Tibial artery (tissue), 4 donors: ENCODE measurements at regions not wholly inside any gene's neighbourhood (a gene's known extent, or its start where the extent isn't known, plus 50 kb on each side); places are given as distances from the start of the nearest gene placed in this dataset.

Source experiments
- DNase-seq, 2 donors: peaks; one replicate each; pipeline ENCODE4 v3.0.0-alpha.2; 2019
- H3K27ac ChIP-seq, 2 donors: fragments of 200-600 bp; sonication (generic) in 1 of 2; 1 replicate in 1 of 2; 2 replicates in 1 of 2; pipeline ENCODE4 v1.5.1; 2018 to 2019; ENCODE audit warnings: mild to moderate bottlenecking in 1 of 2
- H3K27me3 ChIP-seq, 2 donors: fragments of 200-600 bp; sonication (generic) in 1 of 2; one replicate each; pipeline versions ENCODE4 v1.5.1 to v1.6.0; 2016 to 2019
- H3K36me3 ChIP-seq, 3 donors: fragments of 200-600 bp; sonication (generic) in 2 of 3; one replicate each; pipeline ENCODE4 v1.5.1; 2016 to 2019; ENCODE audit warnings: mild to moderate bottlenecking in 2 of 3
- H3K4me1 ChIP-seq, 4 donors: fragments of 200-600 bp; sonication (generic) in 2 of 4; 1 replicate in 3 of 4; 2 replicates in 1 of 4; pipeline ENCODE4 v1.5.1; 2016 to 2019
- H3K4me3 ChIP-seq, 2 donors: fragments of 200-600 bp; sonication (generic) in 1 of 2; 1 replicate in 1 of 2; 2 replicates in 1 of 2; pipeline ENCODE4 v1.5.1; 2018 to 2019; ENCODE audit warnings: mild to moderate bottlenecking in 2 of 2
- H3K9me3 ChIP-seq, 3 donors: fragments of 200-600 bp; sonication (generic) in 1 of 3; one replicate each; pipeline ENCODE4 v1.5.1; 2016 to 2019
- intact Hi-C: fragments of 100-400 bp; cut with DNase I; formaldehyde crosslinking; loops from one replicate; pipeline ENCODE4 v1.15.0; 2023; ENCODE audit warnings: low total_unique reads
- TF ChIP-seq, protein P1 (sequence below), 2 experiments: fragments of 200-600 bp in 1 of 2; fragments of 450-650 bp in 1 of 2; IDR thresholded peaks; one replicate each; pipeline ENCODE4 v1.5.1; 2017 to 2019; ENCODE audit warnings: antibody characterized with exemption in 2 of 2, mild to moderate bottlenecking in 1 of 2, moderate library complexity in 1 of 2

DNA sequence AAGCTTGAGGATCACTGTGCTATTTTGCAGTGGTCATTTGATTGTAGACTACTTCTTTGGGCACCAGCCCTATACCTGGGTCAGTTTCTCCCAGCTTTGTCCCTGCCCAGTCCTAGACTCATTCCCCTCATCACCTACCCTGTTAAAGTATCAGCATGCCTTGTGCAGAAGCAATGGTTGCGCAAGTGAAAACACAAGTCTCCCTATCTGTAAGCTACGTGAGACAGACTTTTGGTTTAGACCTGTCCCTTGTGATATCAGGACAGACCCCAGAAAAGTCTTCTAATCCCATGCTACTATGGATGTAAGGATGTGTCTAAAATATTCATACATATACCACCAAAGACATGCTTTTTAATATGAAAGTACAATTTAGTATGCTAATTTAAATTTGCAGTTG lies 88.8 kb upstream of the ATP2B1 start:
- no peak for DNase-seq
- intact Hi-C loops = no loop called here
- H3K27ac ChIP-seq = no peak overlapping the region
- H3K36me3 ChIP-seq = no peaks in the 10 kb centered on the region
- H3K4me1 ChIP-seq = no peaks in the 10 kb centered on the region
- no peak overlapping the region for H3K4me3 ChIP-seq
- H3K27me3 ChIP-seq = no peaks in the 10 kb centered on the region
- TF ChIP-seq, protein P1, sequence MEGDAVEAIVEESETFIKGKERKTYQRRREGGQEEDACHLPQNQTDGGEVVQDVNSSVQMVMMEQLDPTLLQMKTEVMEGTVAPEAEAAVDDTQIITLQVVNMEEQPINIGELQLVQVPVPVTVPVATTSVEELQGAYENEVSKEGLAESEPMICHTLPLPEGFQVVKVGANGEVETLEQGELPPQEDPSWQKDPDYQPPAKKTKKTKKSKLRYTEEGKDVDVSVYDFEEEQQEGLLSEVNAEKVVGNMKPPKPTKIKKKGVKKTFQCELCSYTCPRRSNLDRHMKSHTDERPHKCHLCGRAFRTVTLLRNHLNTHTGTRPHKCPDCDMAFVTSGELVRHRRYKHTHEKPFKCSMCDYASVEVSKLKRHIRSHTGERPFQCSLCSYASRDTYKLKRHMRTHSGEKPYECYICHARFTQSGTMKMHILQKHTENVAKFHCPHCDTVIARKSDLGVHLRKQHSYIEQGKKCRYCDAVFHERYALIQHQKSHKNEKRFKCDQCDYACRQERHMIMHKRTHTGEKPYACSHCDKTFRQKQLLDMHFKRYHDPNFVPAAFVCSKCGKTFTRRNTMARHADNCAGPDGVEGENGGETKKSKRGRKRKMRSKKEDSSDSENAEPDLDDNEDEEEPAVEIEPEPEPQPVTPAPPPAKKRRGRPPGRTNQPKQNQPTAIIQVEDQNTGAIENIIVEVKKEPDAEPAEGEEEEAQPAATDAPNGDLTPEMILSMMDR (IDR thresholded peaks at IDR 0.05) = no peak
- no peaks in the 10 kb centered on the region for H3K9me3 ChIP-seq

DNA sequence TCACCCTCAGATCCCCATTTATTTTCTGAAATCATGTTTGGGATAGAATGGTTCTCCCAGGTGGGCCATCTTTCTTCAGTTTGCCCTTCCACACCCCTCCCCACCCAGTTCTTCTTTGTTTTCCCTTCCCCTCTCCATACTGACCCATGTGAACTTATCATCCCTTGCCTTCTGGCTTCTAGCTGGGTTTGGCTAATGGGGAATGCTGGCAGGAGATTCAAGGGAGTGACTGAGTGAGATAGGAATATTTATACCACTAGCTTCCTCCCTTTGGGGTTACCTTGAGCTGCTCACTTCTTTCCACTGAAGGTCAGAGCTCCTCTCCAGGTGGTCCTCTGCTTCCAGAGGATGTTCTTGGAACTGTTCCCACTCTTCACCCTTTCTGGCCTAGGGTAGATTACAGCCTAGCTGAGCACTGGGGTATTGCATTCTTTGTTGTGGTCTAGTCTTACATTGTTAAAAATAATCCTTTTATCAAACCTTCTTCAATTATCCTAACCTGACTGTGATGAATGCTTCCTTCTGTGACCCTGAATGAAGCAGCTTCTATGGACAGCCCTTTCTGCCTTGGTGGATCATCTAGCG lies 88.3 kb upstream of the ATP2B1 start:
- H3K27me3 ChIP-seq = no peaks in the 10 kb centered on the region
- TF ChIP-seq, protein P1 (IDR thresholded peaks at IDR 0.05) = no peak
- H3K27ac ChIP-seq = no peak overlapping the region
- no peak for DNase-seq
- no peaks in the 10 kb centered on the region for H3K9me3 ChIP-seq
- no peaks in the 10 kb centered on the region for H3K36me3 ChIP-seq
- H3K4me1 ChIP-seq = no peaks in the 10 kb centered on the region
- intact Hi-C loops = no loop called here
- H3K4me3 ChIP-seq = no peak overlapping the region

DNA sequence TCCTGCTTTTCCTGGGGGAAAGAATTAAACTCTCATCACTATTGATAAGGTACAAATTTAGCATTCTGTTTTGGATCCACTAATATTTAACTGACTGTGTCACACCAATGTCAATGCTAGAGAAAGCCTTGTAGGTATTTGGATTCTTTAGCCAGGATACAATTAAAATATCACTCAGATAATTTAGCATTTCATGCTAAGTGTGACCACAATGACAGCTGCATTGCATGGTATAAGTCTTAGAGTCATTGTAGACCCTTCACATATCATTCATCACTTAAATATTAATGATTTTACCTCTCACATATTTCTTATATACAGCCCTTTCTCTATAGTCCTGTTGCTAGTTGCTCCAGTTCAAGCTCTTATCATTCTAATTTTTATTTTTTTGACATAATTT lies 85.3 kb upstream of the ATP2B1 start:
- TF ChIP-seq, protein P1 (IDR thresholded peaks at IDR 0.05) = no peak
- Histone ChIP-seq H3K27ac (no peak overlapping the region), H3K4me3 (no peak overlapping the region), H3K9me3 (no peaks in the 10 kb centered on the region), H3K36me3 (no peaks in the 10 kb centered on the region), H3K27me3 (no peaks in the 10 kb centered on the region), H3K4me1 (no peaks in the 10 kb centered on the region)
- no peak for DNase-seq
- intact Hi-C loops = no loop called here

DNA sequence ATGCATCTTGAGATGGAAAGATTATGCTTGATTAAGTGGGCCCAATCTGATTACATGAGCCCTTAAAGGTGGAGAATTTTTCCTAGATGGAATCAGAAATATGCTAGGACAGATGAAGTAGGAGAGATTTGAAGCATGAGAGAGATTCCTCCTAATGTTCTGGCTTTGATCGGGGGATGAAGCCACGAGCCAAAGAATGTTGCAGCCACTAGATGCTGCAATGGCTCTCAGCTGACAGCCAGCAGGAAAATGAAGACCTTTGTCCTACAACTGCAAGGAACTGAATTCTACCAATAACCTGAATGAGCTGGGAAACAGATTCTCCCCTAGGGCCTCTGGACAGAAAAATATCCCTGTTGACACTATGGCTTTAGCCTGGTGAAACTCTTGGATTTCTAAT lies 82.6 kb upstream of the ATP2B1 start:
- Histone ChIP-seq H3K9me3 (peaks cover 0 to 4% (median 0%) of the 10 kb centered on the region in 3 donors), H3K4me1 (no peaks in the 10 kb centered on the region), H3K27me3 (no peaks in the 10 kb centered on the region), H3K36me3 (no peaks in the 10 kb centered on the region), H3K4me3 (no peak overlapping the region), H3K27ac (no peak overlapping the region)
- no peak for DNase-seq
- TF ChIP-seq, protein P1 (IDR thresholded peaks at IDR 0.05) = no peak
- intact Hi-C loops = no loop called here

DNA sequence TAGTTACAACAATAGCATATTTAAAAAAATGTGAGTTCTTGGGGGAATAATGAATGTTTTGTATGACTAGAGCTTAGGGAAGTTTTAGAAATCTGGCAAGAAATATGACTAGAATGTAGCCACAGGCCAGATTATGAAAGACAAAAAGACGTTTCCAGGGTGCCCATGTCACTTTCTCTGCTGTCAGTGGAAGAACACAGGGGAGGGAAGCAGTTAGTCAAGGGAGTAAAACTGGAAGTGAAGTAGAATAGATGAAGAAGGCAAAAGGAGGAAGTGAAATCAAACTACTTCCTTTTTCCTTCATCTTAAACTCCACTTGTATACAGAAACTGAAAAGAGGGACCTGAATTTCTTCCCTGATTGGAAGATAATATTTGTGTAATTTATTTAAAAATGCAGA lies 81.2 kb upstream of the ATP2B1 start:
- Histone ChIP-seq H3K4me1 (no peaks in the 10 kb centered on the region), H3K27me3 (no peaks in the 10 kb centered on the region), H3K27ac (no peak overlapping the region), H3K9me3 (peaks cover 0 to 6% (median 0%) of the 10 kb centered on the region in 3 donors), H3K36me3 (no peaks in the 10 kb centered on the region), H3K4me3 (no peak overlapping the region)
- DNase-seq = no peak
- intact Hi-C loops = no loop called here
- TF ChIP-seq, protein P1 (IDR thresholded peaks at IDR 0.05) = no peak

DNA sequence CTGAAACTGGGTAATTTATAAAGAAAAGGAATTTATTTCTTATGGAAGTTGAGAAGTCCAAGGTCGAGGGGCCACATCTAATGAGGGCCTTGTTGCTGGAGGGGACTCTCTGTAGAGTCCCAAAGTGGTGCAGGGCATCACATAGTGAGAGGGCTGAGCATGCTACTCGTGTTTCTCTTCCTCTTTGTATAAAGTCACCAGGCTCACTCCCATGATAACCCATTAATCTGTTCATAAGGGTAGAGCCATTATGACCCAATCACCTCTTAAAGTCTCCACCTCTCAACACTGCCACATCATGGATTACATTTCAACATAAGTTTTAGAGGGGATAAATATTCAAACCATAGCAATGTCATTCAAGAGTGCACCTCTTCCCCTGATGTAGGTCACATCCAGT lies 79.1 kb upstream of the ATP2B1 start:
- H3K27ac ChIP-seq = no peak overlapping the region
- H3K36me3 ChIP-seq = no peaks in the 10 kb centered on the region
- H3K4me1 ChIP-seq = no peaks in the 10 kb centered on the region
- peaks cover 0 to 6% (median 0%) of the 10 kb centered on the region in 3 donors for H3K9me3 ChIP-seq
- TF ChIP-seq, protein P1 (IDR thresholded peaks at IDR 0.05) = no peak
- no peak for DNase-seq
- no peak overlapping the region for H3K4me3 ChIP-seq
- intact Hi-C loops = no loop called here
- no peaks in the 10 kb centered on the region for H3K27me3 ChIP-seq
